HG03025 (cell line): ENCODE measurements at regions not wholly inside any gene's neighbourhood (a gene's known extent, or its start where the extent isn't known, plus 50 kb on each side); places are given as distances from the start of the nearest gene placed in this dataset.

Experiments used
- ATAC-seq: cut with Tn5 transposase; IDR thresholded peaks from one replicate; pipeline ENCODE4 v1.9.1; 2021; ENCODE audit warnings: mild to moderate bottlenecking, moderate library complexity; ENCODE audit not compliant: unreplicated experiment, low FRiP score

GRCh38 chr10:90640756-90641155 lies 217.1 kb downstream of the HTR7 start:
- no peak for ATAC-seq

GRCh38 chr10:90641731-90642130 lies 216.1 kb downstream of the HTR7 start:
- no peak for ATAC-seq

GRCh38 chr10:90642136-90642535 lies 215.7 kb downstream of the HTR7 start:
- ATAC-seq: no peak

DNA sequence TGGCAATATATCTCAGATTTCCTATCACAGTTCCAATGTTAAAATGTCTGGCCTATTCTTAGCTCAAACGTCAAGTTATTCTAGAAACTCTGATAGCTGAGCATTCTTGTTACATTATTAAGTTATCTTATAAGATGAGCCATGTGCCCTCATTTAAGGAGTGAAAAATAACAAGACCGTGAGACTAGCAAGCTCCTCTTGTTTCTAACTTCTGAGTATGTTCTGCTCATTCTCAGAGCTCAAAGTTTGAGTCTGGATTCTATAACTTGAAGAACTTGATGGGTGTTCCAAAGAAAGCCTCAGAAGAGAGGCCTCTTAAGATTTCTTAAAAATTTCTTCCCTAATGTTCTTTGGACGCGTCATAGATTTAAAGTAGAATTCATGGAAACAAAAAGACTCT lies 215.2 kb downstream of the HTR7 start:
- ATAC-seq: no peak

- no peak for ATAC-seq
These were observed 213.7 kb downstream of the HTR7 start for GRCh38 chr10:90644165-90644564.

- no peak for ATAC-seq
These were observed 207.0 kb downstream of the HTR7 start for GRCh38 chr10:90650858-90651257.

- no peak for ATAC-seq
These were observed 205.3 kb downstream of the HTR7 start for GRCh38 chr10:90652519-90652918.

DNA sequence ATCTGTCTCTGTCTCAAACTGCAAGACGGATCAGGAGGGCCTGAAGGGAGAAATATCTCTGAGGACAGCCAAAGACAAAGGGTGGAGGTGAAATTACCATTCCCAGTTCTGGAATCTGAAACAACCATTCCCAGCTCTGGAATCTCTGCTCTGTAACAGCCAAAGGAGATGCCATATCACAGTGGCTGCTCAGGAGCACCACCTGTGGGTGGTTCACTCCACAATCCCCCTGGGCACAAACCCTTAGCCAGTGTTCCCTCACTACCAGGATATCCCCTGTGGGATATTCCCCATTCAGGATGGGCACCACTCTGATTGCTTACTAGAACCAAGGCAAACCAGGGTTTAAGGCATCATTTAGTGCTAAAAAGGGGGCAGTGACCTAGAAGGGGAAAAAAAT lies 199.0 kb downstream of the HTR7 start:
- ATAC-seq: no peak

DNA sequence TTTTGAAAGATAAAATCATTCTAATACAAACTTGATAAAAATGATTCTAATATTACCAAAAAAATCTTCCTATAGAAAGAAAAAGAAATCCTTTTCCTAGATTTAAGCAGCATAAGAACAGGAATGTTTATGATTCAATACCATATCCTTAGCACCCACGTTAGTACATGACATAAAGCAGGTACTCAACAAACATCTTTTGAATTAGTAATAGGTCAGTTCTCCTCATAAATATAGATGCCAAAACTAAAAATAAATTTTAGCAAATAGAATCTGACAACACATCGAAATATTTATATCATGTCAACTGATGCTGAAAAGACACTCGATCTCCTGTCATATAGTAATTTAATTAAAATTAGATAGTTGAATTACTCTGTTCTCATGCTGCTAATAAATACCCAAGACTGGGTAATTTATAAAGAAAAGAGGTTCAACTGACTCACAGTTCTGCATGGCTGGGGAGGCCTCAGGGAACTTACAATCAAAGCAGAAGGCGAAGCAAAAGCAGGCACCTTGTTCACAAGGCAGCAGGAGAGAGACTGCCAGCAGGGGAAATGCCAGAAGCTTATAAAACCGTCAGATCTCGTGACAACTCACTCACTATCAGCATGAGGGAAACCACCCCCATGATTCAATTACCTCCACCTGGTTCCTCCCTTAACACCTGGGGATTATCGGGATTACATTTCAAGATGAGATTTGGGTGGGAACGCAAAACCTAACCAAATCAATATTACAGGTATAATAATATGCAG lies 191.8 kb downstream of the HTR7 start:
- no peak for ATAC-seq

- no peak for ATAC-seq
These were observed 183.4 kb downstream of the HTR7 start for GRCh38 chr10:90674461-90674860.

- ATAC-seq: no peak
These were observed 182.9 kb downstream of the HTR7 start for GRCh38 chr10:90674928-90675327.

DNA sequence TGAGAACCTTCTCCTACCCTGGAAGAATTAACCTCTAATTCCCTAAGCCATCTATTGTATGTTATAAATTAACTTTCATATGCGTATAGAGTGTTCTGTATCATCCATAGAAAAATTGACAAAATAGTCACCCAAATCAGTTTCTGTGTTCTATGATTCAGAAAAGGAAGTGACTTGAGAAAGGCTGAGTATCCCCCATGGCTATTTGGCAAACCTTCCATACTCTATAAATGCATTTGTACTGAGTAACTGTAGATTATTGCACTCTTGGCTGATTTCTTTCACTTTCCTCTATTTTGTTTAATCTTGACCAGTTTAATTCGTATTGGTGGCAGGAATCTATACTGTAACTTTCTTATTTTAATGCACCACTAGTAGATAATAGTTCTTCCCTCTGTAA lies 182.2 kb downstream of the HTR7 start:
- no peak for ATAC-seq
